HCT116 (cell line): ENCODE measurements at regions not wholly inside any gene's neighbourhood (a gene's known extent, or its start where the extent isn't known, plus 50 kb on each side); places are given as distances from the start of the nearest gene placed in this dataset.

ENCODE experiments used
- FOSL1 ChIP-seq: IDR thresholded peaks from 2 replicates; pipeline ENCODE4 v1.6.1; 2012; ENCODE audit warnings: low read depth
- POLR2A ChIP-seq: IDR thresholded peaks from 2 replicates; pipeline ENCODE4 v1.7.0; 2011; ENCODE audit warnings: borderline replicate concordance; ENCODE audit not compliant: insufficient read depth, insufficient read length; ENCODE audit errors: extremely low read depth
- POLR2AphosphoS5 ChIP-seq: IDR thresholded peaks from 2 replicates; pipeline ENCODE4 v1.6.1; 2011; ENCODE audit warnings: mild to moderate bottlenecking, low read depth, low read length, moderate library complexity
- REST ChIP-seq: IDR thresholded peaks from 2 replicates; pipeline ENCODE4 v1.6.1; 2012; ENCODE audit warnings: low read depth
- TF ChIP-seq, protein P1 (sequence below): IDR thresholded peaks from 2 replicates; pipeline ENCODE4 v1.6.1; 2011; ENCODE audit warnings: mild to moderate bottlenecking, low read length, moderate library complexity; ENCODE audit not compliant: insufficient replicate concordance; ENCODE audit errors: extremely low read depth

GRCh38 chr3:116785226-116785625, 75.6 kb downstream of the TUSC7 start:
- TF ChIP-seq POLR2AphosphoS5 (no peak), POLR2A (no peak), FOSL1 (no peak), REST (no peak)
- TF ChIP-seq, protein P1, sequence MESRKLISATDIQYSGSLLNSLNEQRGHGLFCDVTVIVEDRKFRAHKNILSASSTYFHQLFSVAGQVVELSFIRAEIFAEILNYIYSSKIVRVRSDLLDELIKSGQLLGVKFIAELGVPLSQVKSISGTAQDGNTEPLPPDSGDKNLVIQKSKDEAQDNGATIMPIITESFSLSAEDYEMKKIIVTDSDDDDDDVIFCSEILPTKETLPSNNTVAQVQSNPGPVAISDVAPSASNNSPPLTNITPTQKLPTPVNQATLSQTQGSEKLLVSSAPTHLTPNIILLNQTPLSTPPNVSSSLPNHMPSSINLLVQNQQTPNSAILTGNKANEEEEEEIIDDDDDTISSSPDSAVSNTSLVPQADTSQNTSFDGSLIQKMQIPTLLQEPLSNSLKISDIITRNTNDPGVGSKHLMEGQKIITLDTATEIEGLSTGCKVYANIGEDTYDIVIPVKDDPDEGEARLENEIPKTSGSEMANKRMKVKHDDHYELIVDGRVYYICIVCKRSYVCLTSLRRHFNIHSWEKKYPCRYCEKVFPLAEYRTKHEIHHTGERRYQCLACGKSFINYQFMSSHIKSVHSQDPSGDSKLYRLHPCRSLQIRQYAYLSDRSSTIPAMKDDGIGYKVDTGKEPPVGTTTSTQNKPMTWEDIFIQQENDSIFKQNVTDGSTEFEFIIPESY = no peak
